ENCODE measurements at regions not wholly inside any gene's neighbourhood (a gene's known extent, or its start where the extent isn't known, plus 50 kb on each side); places are given as distances from the start of the nearest gene placed in this dataset.

DNA sequence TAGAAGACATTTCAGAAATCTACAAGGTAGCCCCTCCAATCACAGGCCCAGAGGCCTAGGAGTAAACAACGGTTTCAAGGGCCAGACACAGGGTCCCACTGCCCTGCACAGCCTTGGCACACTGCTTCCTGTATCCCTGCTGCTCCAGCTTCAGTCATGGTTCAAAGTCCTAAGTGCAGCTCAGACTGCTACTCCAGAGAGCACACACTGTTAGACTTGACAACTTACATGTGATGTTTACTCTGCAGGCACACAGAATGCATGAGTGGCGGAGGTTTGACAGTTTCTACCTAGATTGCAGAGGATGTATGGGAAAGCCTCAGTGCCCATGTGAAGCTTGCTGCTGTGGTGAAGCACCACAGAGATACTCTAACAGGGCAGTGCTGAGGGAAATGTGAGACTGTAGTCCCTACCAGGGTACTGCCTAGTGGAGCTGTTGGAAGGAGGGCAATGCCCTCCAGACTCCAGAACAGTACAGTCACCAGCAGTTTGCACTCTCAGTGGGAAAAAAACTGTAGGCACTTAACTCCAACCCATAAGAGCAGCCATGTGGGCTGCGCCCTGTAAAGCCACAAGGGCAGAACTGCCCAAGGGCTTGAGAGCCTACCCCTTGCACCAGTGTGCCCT, 270.0 kb downstream of the ZWINT start:
- DNase-seq (ENCODE audit: low read depth, low spot score) (no peak), FAIRE-seq (no peak)
- Histone ChIP-seq H3K9me3 (ENCODE audit: control insufficient read depth, low read depth, low read length) (no peaks in the 10 kb centered on the region), H3K4me1 (ENCODE audit: control insufficient read depth, extremely low read depth, insufficient read depth, low read length) (no peaks in the 10 kb centered on the region), H3K4me3 (ENCODE audit: control insufficient read depth in 2 of 3, extremely low read depth in 1 of 3, insufficient read depth in 2 of 3, low read depth in 1 of 3, low read length in 3 of 3) (no peak overlapping the region), H4K20me1 (ENCODE audit: control insufficient read depth, extremely low read depth, insufficient read depth, low read length) (no peaks in the 10 kb centered on the region), H3K9me1 (ENCODE audit: control insufficient read depth, extremely low read depth, insufficient read depth, low read length) (no peaks in the 10 kb centered on the region), H3K36me3 (ENCODE audit: control insufficient read depth in 2 of 2, extremely low read depth in 1 of 2, insufficient read depth in 2 of 2, low read length in 2 of 2) (no peaks in the 10 kb centered on the region), H3K9ac (ENCODE audit: control insufficient read depth, extremely low read depth, insufficient read depth, low read length) (no peak overlapping the region), H3K4me2 (ENCODE audit: control insufficient read depth, extremely low read depth, insufficient read depth, low read depth, low read length) (no peak overlapping the region), H2AFZ (ENCODE audit: control insufficient read depth, low read length) (no peak overlapping the region), H3K79me2 (ENCODE audit: control insufficient read depth, insufficient read depth, low read length) (no peaks in the 10 kb centered on the region), H3K27me3 (ENCODE audit: control insufficient read depth, extremely low read depth, insufficient read depth, low read length) (no peaks in the 10 kb centered on the region), H3K27ac (ENCODE audit: control insufficient read depth, insufficient read depth, low read length) (no peak overlapping the region)
- TF ChIP-seq EZH2 (IDR thresholded peaks at IDR 0.05; ENCODE audit: low read length), result no peak
- TF ChIP-seq, protein P1, sequence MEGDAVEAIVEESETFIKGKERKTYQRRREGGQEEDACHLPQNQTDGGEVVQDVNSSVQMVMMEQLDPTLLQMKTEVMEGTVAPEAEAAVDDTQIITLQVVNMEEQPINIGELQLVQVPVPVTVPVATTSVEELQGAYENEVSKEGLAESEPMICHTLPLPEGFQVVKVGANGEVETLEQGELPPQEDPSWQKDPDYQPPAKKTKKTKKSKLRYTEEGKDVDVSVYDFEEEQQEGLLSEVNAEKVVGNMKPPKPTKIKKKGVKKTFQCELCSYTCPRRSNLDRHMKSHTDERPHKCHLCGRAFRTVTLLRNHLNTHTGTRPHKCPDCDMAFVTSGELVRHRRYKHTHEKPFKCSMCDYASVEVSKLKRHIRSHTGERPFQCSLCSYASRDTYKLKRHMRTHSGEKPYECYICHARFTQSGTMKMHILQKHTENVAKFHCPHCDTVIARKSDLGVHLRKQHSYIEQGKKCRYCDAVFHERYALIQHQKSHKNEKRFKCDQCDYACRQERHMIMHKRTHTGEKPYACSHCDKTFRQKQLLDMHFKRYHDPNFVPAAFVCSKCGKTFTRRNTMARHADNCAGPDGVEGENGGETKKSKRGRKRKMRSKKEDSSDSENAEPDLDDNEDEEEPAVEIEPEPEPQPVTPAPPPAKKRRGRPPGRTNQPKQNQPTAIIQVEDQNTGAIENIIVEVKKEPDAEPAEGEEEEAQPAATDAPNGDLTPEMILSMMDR (optimal IDR thresholded peaks at IDR 0.05 in 1 of 3, IDR thresholded peaks at IDR 0.05 in 1 of 3, conservative IDR thresholded peaks at IDR 0.05 in 1 of 3; ENCODE audit: extremely low read depth in 1 of 3, insufficient read depth in 2 of 3, low read length in 3 of 3), result no peak
- dilution Hi-C loops (cut with MboI; ENCODE audit: extremely low pct_ligation_motif_present, low sequenced_read_pairs), result no loop called here

DNA sequence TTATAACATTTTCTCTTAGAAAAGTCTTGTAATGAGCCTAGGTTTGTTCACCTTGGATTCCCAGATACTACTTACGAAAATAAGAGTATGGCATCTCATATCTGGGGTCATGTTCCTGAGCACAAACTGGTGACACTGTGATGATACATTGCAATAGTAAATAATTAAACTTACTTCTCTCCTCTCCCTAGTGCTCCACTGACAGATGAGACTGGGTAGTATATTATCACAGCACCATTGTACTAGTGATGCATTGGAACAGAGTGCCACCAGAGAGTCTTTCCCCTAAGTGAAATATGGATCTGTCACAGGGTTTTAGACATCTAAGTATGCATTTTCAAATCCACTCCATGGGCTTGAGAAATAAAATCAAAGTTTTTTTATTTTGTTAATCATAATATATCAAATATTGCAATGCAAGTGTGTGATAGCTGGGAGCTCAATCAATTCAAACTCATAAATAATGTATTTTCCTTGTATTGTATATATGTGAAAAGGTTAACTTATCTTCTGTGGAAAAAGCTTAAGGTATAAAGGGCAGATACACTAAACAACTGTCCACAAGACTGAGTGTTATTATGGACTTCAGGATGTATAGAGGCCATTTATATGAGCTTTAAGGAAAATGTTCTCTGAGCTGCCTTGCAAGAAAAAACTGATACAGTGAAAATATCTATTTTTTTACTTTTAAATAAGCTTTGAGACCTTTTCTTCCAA, 275.5 kb downstream of the ZWINT start:
- Histone ChIP-seq H3K9me1 (ENCODE audit: control insufficient read depth, extremely low read depth, insufficient read depth, low read length) (no peaks in the 10 kb centered on the region), H3K79me2 (ENCODE audit: control insufficient read depth, insufficient read depth, low read length) (no peaks in the 10 kb centered on the region), H3K36me3 (ENCODE audit: control insufficient read depth in 2 of 2, extremely low read depth in 1 of 2, insufficient read depth in 2 of 2, low read length in 2 of 2) (no peaks in the 10 kb centered on the region), H3K9ac (ENCODE audit: control insufficient read depth, extremely low read depth, insufficient read depth, low read length) (no peak overlapping the region), H3K9me3 (ENCODE audit: control insufficient read depth, low read depth, low read length) (no peaks in the 10 kb centered on the region), H2AFZ (ENCODE audit: control insufficient read depth, low read length) (no peak overlapping the region), H3K4me3 (ENCODE audit: control insufficient read depth in 2 of 3, extremely low read depth in 1 of 3, insufficient read depth in 2 of 3, low read depth in 1 of 3, low read length in 3 of 3) (no peak overlapping the region), H3K4me2 (ENCODE audit: control insufficient read depth, extremely low read depth, insufficient read depth, low read depth, low read length) (no peak overlapping the region), H3K27me3 (ENCODE audit: control insufficient read depth, extremely low read depth, insufficient read depth, low read length) (no peaks in the 10 kb centered on the region), H4K20me1 (ENCODE audit: control insufficient read depth, extremely low read depth, insufficient read depth, low read length) (no peaks in the 10 kb centered on the region), H3K27ac (ENCODE audit: control insufficient read depth, insufficient read depth, low read length) (no peak overlapping the region), H3K4me1 (ENCODE audit: control insufficient read depth, extremely low read depth, insufficient read depth, low read length) (no peaks in the 10 kb centered on the region)
- DNase-seq (ENCODE audit: low read depth, low spot score), result no peak
- FAIRE-seq, result no peak
- dilution Hi-C loops (cut with MboI; ENCODE audit: extremely low pct_ligation_motif_present, low sequenced_read_pairs), result no loop called here
- TF ChIP-seq EZH2 (IDR thresholded peaks at IDR 0.05; ENCODE audit: low read length), result no peak
- TF ChIP-seq, protein P1 (optimal IDR thresholded peaks at IDR 0.05 in 1 of 3, IDR thresholded peaks at IDR 0.05 in 1 of 3, conservative IDR thresholded peaks at IDR 0.05 in 1 of 3; ENCODE audit: extremely low read depth in 1 of 3, insufficient read depth in 2 of 3, low read length in 3 of 3), result no peak
